ENCODE measurements at regions not wholly inside any gene's neighbourhood (a gene's known extent, or its start where the extent isn't known, plus 50 kb on each side); places are given as distances from the start of the nearest gene placed in this dataset.

GRCh38 chr18:40168026-40168425 is 1787.0 kb upstream of the PIK3C3 start:
- DNase-seq = no peak
- Mint-ChIP-seq H3K9me3 (ENCODE audit: unreplicated experiment) (no peaks in the 10 kb centered on the region), H3K4me3 (ENCODE audit: unreplicated experiment) (no peak overlapping the region), H3K27me3 (ENCODE audit: insufficient read depth, unreplicated experiment) (peaks cover 4% of the 10 kb centered on the region), H3K4me1 (ENCODE audit: low read depth, unreplicated experiment) (no peaks in the 10 kb centered on the region), H3K27ac (ENCODE audit: unreplicated experiment) (no peak overlapping the region), H3K36me3 (ENCODE audit: insufficient read depth, unreplicated experiment) (no peaks in the 10 kb centered on the region)
- H3K4me3 ChIP-seq (ENCODE audit: low read depth, low read length) = no peak overlapping the region
- H3K4me1 ChIP-seq = no peaks in the 10 kb centered on the region
- no peaks in the 10 kb centered on the region for H3K27me3 ChIP-seq (replicated peaks; ENCODE audit: control insufficient read depth, insufficient read depth, low read length)
- no peaks in the 10 kb centered on the region for H3K36me3 ChIP-seq (ENCODE audit: control insufficient read depth, insufficient read depth, low read length)
- TF ChIP-seq CTCF (IDR thresholded peaks at IDR 0.05; ENCODE audit: insufficient read depth in 1 of 2, low read depth in 1 of 2, low read length in 1 of 2, severe bottlenecking in 1 of 2, unreplicated experiment in 1 of 2) = no peak
- ChIA-PET POLR2A (no interaction called here), CTCF (no interaction called here)
- intact Hi-C loops (cut with micrococcal nuclease; ENCODE audit: unreplicated experiment) = no loop called here
- H3K9me3 ChIP-seq = no peaks in the 10 kb centered on the region
- no TSS peak for BruUV-seq (replicated peaks)

DNA sequence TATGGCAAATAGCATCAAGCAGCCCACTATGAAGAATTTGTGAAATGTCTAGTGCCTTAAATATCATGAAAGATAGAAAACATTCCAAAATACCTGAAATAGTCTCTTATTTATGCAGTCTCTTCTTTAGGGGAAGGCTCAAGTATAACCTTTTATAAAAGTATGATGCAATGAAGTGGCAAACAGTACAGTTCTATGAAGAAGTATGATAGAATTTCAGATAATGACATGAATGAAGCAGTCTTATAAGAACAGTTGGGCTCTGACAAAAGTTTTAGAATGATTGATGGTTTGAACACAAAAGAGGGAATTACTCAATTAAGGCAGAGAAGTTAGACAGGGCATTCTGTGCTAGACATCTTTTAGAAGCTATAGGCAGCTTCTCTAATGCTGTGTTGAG is 1791.8 kb upstream of the PIK3C3 start:
- Histone ChIP-seq H3K9me3 (no peaks in the 10 kb centered on the region), H3K36me3 (ENCODE audit: control insufficient read depth, insufficient read depth, low read length) (no peaks in the 10 kb centered on the region), H3K27me3 (replicated peaks; ENCODE audit: control insufficient read depth, insufficient read depth, low read length) (no peaks in the 10 kb centered on the region), H3K4me3 (ENCODE audit: low read depth, low read length) (no peak overlapping the region), H3K4me1 (no peaks in the 10 kb centered on the region)
- Mint-ChIP-seq H3K4me3 (ENCODE audit: unreplicated experiment) (no peak overlapping the region), H3K9me3 (ENCODE audit: unreplicated experiment) (no peaks in the 10 kb centered on the region), H3K4me1 (ENCODE audit: low read depth, unreplicated experiment) (no peaks in the 10 kb centered on the region), H3K27me3 (ENCODE audit: insufficient read depth, unreplicated experiment) (no peaks in the 10 kb centered on the region), H3K36me3 (ENCODE audit: insufficient read depth, unreplicated experiment) (no peaks in the 10 kb centered on the region), H3K27ac (ENCODE audit: unreplicated experiment) (no peak overlapping the region)
- intact Hi-C loops (cut with micrococcal nuclease; ENCODE audit: unreplicated experiment) = no loop called here
- no peak for TF ChIP-seq CTCF (IDR thresholded peaks at IDR 0.05; ENCODE audit: insufficient read depth in 1 of 2, low read depth in 1 of 2, low read length in 1 of 2, severe bottlenecking in 1 of 2, unreplicated experiment in 1 of 2)
- no TSS peak for BruUV-seq (replicated peaks)
- no peak for DNase-seq
- POLR2A ChIA-PET = no interaction called here
- CTCF ChIA-PET = interaction anchor here (0.6 kb wide), 1 partner anchor 364 kb away, joined by 4 read pairs; no protein-coding TSS in a partner anchor

DNA sequence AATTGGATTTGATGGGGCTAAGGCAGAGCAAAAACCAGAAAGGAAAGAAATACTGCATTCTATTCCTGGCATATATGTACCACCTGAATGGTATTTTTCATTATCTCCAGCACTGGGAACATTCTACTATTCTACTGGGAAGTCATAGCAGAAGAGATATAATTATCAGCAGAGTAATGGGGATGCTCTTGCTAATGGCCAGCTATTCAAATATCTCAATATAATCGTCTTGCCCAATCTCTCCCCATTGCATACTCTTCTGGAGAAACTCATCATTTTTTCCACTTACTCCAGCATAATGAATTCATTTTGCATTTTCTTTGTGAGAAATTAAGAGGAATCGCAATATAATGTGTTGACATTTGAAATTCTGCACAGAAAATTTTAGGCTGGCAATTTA is 1794.7 kb upstream of the PIK3C3 start:
- DNase-seq = no peak
- BruUV-seq (replicated peaks) = no TSS peak
- Mint-ChIP-seq H3K27ac (ENCODE audit: unreplicated experiment) (no peak overlapping the region), H3K36me3 (ENCODE audit: insufficient read depth, unreplicated experiment) (no peaks in the 10 kb centered on the region), H3K4me1 (ENCODE audit: low read depth, unreplicated experiment) (no peaks in the 10 kb centered on the region), H3K9me3 (ENCODE audit: unreplicated experiment) (no peaks in the 10 kb centered on the region), H3K27me3 (ENCODE audit: insufficient read depth, unreplicated experiment) (no peaks in the 10 kb centered on the region), H3K4me3 (ENCODE audit: unreplicated experiment) (no peak overlapping the region)
- Histone ChIP-seq H3K4me3 (ENCODE audit: low read depth, low read length) (no peak overlapping the region), H3K9me3 (no peaks in the 10 kb centered on the region), H3K36me3 (ENCODE audit: control insufficient read depth, insufficient read depth, low read length) (no peaks in the 10 kb centered on the region), H3K4me1 (no peaks in the 10 kb centered on the region), H3K27me3 (replicated peaks; ENCODE audit: control insufficient read depth, insufficient read depth, low read length) (no peaks in the 10 kb centered on the region)
- ChIA-PET CTCF (no interaction called here), POLR2A (no interaction called here)
- intact Hi-C loops (cut with micrococcal nuclease; ENCODE audit: unreplicated experiment) = no loop called here
- TF ChIP-seq CTCF (IDR thresholded peaks at IDR 0.05; ENCODE audit: insufficient read depth in 1 of 2, low read depth in 1 of 2, low read length in 1 of 2, severe bottlenecking in 1 of 2, unreplicated experiment in 1 of 2) = no peak

Data from Caco-2 (cell line).